SJSA1 (cell line): ENCODE measurements at regions not wholly inside any gene's neighbourhood (a gene's known extent, or its start where the extent isn't known, plus 50 kb on each side); places are given as distances from the start of the nearest gene placed in this dataset.

ENCODE experiments used
- DNase-seq, 2 experiments: peaks; one replicate each; pipeline ENCODE4 v3.0.0-alpha.2; 2015 to 2020; ENCODE audit warnings: low spot score in 2 of 2, low read depth in 1 of 2
- H3K27ac ChIP-seq: fragments of 250-450 bp; sonication (Bioruptor Pico); 2 replicates; pipeline ENCODE4 v1.5.1; 2020; ENCODE audit warnings: mild to moderate bottlenecking, moderate library complexity
- H3K27me3 ChIP-seq: fragments of 250-450 bp; sonication (Bioruptor Pico); replicated peaks from 2 replicates; pipeline ENCODE4 v1.5.1; 2020; ENCODE audit warnings: mild to moderate bottlenecking, moderate library complexity
- H3K36me3 ChIP-seq: fragments of 250-450 bp; sonication (Bioruptor Pico); 2 replicates; pipeline ENCODE4 v1.5.1; 2020; ENCODE audit warnings: mild to moderate bottlenecking
- H3K4me1 ChIP-seq: fragments of 250-450 bp; sonication (Bioruptor Pico); replicated peaks from 2 replicates; pipeline ENCODE4 v1.6.1; 2021; ENCODE audit warnings: mild to moderate bottlenecking
- H3K4me3 ChIP-seq: fragments of 250-450 bp; sonication (Bioruptor Pico); 2 replicates; pipeline ENCODE4 v1.5.1; 2020; ENCODE audit warnings: mild to moderate bottlenecking
- H3K9me3 ChIP-seq: fragments of 250-450 bp; sonication (Bioruptor Pico); replicated peaks from 2 replicates; pipeline ENCODE4 v1.5.1; 2020; ENCODE audit warnings: mild to moderate bottlenecking

GRCh38 chr6:137751768-137752560 is 115.1 kb upstream of the TNFAIP3 start:
- no peak for DNase-seq
- H3K9me3 ChIP-seq = no peaks in the 10 kb centered on the region
- H3K4me1 ChIP-seq = peaks cover 1% of the 10 kb centered on the region; the same call in 1 of the 2 replicates
- no peaks in the 10 kb centered on the region for H3K36me3 ChIP-seq
- no peaks in the 10 kb centered on the region for H3K27me3 ChIP-seq
- no peak overlapping the region for H3K4me3 ChIP-seq
- no peak overlapping the region for H3K27ac ChIP-seq

- no peak overlapping the region for H3K4me3 ChIP-seq
- H3K36me3 ChIP-seq = no peaks in the 10 kb centered on the region
- H3K27ac ChIP-seq = no peak overlapping the region
- no peaks in the 10 kb centered on the region for H3K9me3 ChIP-seq
- no peaks in the 10 kb centered on the region for H3K4me1 ChIP-seq
- no peaks in the 10 kb centered on the region for H3K27me3 ChIP-seq
- no peak for DNase-seq
Measured at GRCh38 chr6:137754366-137754765, 112.7 kb upstream of the TNFAIP3 start.

- H3K9me3 ChIP-seq = no peaks in the 10 kb centered on the region
- H3K36me3 ChIP-seq = no peaks in the 10 kb centered on the region
- no peaks in the 10 kb centered on the region for H3K27me3 ChIP-seq
- H3K4me1 ChIP-seq = no peaks in the 10 kb centered on the region
- DNase-seq = no peak
- no peak overlapping the region for H3K27ac ChIP-seq
- no peak overlapping the region for H3K4me3 ChIP-seq
Measured at GRCh38 chr6:137754866-137755265, 112.2 kb upstream of the TNFAIP3 start.

- DNase-seq = no peak
- Histone ChIP-seq H3K27me3 (no peaks in the 10 kb centered on the region), H3K27ac (no peak overlapping the region), H3K9me3 (no peaks in the 10 kb centered on the region), H3K4me1 (no peaks in the 10 kb centered on the region), H3K4me3 (no peak overlapping the region), H3K36me3 (no peaks in the 10 kb centered on the region)
Measured at GRCh38 chr6:137755284-137755683, 111.8 kb upstream of the TNFAIP3 start.

- Histone ChIP-seq H3K27me3 (no peaks in the 10 kb centered on the region), H3K36me3 (no peaks in the 10 kb centered on the region), H3K9me3 (no peaks in the 10 kb centered on the region), H3K27ac (no peak overlapping the region), H3K4me1 (no peaks in the 10 kb centered on the region), H3K4me3 (no peak overlapping the region)
- DNase-seq = no peak
Measured at GRCh38 chr6:137756788-137757187, 110.3 kb upstream of the TNFAIP3 start.

- Histone ChIP-seq H3K4me3 (no peak overlapping the region), H3K27ac (no peak overlapping the region), H3K9me3 (no peaks in the 10 kb centered on the region), H3K4me1 (no peaks in the 10 kb centered on the region; the same call in 1 of the 2 replicates), H3K27me3 (no peaks in the 10 kb centered on the region), H3K36me3 (no peaks in the 10 kb centered on the region)
- no peak for DNase-seq
Measured at GRCh38 chr6:137758661-137759060, 108.4 kb upstream of the TNFAIP3 start.

- Histone ChIP-seq H3K27ac (no peak overlapping the region), H3K9me3 (no peaks in the 10 kb centered on the region), H3K27me3 (no peaks in the 10 kb centered on the region), H3K36me3 (no peaks in the 10 kb centered on the region), H3K4me3 (no peak overlapping the region), H3K4me1 (peaks cover 5% of the 10 kb centered on the region)
- no peak for DNase-seq
Measured at GRCh38 chr6:137759624-137760023, 107.4 kb upstream of the TNFAIP3 start.

GRCh38 chr6:137761072-137761471 is 106.0 kb upstream of the TNFAIP3 start:
- no peak for DNase-seq
- H3K9me3 ChIP-seq = no peaks in the 10 kb centered on the region
- no peaks in the 10 kb centered on the region for H3K27me3 ChIP-seq
- H3K4me3 ChIP-seq = no peak overlapping the region
- H3K27ac ChIP-seq = no peak overlapping the region
- H3K36me3 ChIP-seq = no peaks in the 10 kb centered on the region
- H3K4me1 ChIP-seq = peaks cover 12% of the 10 kb centered on the region

- Histone ChIP-seq H3K27ac (no peak overlapping the region), H3K27me3 (no peaks in the 10 kb centered on the region), H3K9me3 (no peaks in the 10 kb centered on the region), H3K4me3 (no peak overlapping the region), H3K36me3 (no peaks in the 10 kb centered on the region), H3K4me1 (peaks cover 12% of the 10 kb centered on the region)
- DNase-seq = no peak
Measured at GRCh38 chr6:137761487-137761886, 105.6 kb upstream of the TNFAIP3 start.

GRCh38 chr6:137762168-137763090 is 104.6 kb upstream of the TNFAIP3 start:
- H3K27ac ChIP-seq = no peak overlapping the region
- peaks cover 12% of the 10 kb centered on the region for H3K4me1 ChIP-seq
- H3K9me3 ChIP-seq = no peaks in the 10 kb centered on the region
- H3K36me3 ChIP-seq = no peaks in the 10 kb centered on the region
- H3K4me3 ChIP-seq = no peak overlapping the region
- no peaks in the 10 kb centered on the region for H3K27me3 ChIP-seq
- DNase-seq = no peak

GRCh38 chr6:137763436-137763835 is 103.6 kb upstream of the TNFAIP3 start:
- no peak for DNase-seq

GRCh38 chr6:137763886-137764285 is 103.2 kb upstream of the TNFAIP3 start:
- Histone ChIP-seq H3K4me3 (no peak overlapping the region), H3K36me3 (no peaks in the 10 kb centered on the region), H3K4me1 (peaks cover 12% of the 10 kb centered on the region), H3K27ac (no peak overlapping the region), H3K27me3 (no peaks in the 10 kb centered on the region), H3K9me3 (no peaks in the 10 kb centered on the region)
- DNase-seq = no peak

More at GRCh38 chr6:137763436-137763835, 103.6 kb upstream of the TNFAIP3 start:
- Histone ChIP-seq H3K27me3 (no peaks in the 10 kb centered on the region), H3K4me1 (peaks cover 12% of the 10 kb centered on the region), H3K4me3 (no peak overlapping the region), H3K36me3 (no peaks in the 10 kb centered on the region), H3K27ac (no peak overlapping the region), H3K9me3 (no peaks in the 10 kb centered on the region)

GRCh38 chr6:137764464-137764863 is 102.6 kb upstream of the TNFAIP3 start:
- Histone ChIP-seq H3K4me3 (no peak overlapping the region), H3K36me3 (no peaks in the 10 kb centered on the region)

GRCh38 chr6:137765059-137765458 is 102.0 kb upstream of the TNFAIP3 start:
- H3K4me1 ChIP-seq = peaks cover 12% of the 10 kb centered on the region
- DNase-seq = no peak
- no peaks in the 10 kb centered on the region for H3K9me3 ChIP-seq
- no peaks in the 10 kb centered on the region for H3K36me3 ChIP-seq
- H3K27ac ChIP-seq = no peak overlapping the region
- H3K27me3 ChIP-seq = no peaks in the 10 kb centered on the region
- H3K4me3 ChIP-seq = no peak overlapping the region

More at GRCh38 chr6:137764464-137764863, 102.6 kb upstream of the TNFAIP3 start:
- no peaks in the 10 kb centered on the region for H3K9me3 ChIP-seq
- no peak for DNase-seq
- no peaks in the 10 kb centered on the region for H3K27me3 ChIP-seq
- H3K27ac ChIP-seq = no peak overlapping the region
- H3K4me1 ChIP-seq = peaks cover 12% of the 10 kb centered on the region
